ENCODE measurements at regions not wholly inside any gene's neighbourhood (a gene's known extent, or its start where the extent isn't known, plus 50 kb on each side); places are given as distances from the start of the nearest gene placed in this dataset.

DNA sequence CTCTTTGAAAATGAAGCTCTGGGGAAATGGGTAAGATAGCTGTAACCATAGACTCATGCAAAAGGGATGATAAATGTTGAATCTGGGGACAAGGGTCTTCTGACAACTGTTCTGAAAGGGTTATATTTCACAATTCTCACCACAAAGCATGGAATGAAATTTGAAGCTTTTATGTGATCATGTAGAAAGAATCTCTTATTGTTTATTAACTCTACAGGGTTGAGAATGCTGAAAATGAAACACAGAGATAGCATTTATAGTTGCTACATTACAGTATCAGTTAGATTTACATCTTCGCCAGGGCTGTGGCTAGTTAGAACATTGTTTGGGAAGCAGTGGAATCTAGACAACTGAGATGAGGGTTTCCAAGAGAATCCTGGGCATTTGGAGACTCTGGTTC lies 97.4 kb upstream of the LHCGR start:
- peak; percentile 10 for DNase-seq (ENCODE audit: low read depth)

DNA sequence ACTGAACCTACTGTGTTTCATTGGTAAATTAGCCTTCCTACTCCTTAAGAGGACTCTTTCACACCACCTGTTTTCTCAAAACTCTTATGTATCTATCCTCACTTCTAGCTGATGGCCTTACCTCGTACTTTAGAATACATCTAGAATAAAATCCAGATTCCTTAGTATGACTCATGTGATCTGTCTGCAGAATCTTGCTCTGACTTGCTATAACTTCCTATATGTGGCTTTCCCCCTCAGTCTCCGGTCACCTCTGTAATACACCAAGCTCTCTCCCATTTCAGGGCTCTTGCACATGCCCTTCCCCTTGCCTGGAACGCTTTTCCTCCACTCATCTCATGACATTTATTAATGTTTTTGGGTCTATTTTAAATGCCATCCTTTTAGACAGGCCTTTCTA lies 95.6 kb upstream of the LHCGR start:
- DNase-seq (ENCODE audit: low read depth), result no peak

DNA sequence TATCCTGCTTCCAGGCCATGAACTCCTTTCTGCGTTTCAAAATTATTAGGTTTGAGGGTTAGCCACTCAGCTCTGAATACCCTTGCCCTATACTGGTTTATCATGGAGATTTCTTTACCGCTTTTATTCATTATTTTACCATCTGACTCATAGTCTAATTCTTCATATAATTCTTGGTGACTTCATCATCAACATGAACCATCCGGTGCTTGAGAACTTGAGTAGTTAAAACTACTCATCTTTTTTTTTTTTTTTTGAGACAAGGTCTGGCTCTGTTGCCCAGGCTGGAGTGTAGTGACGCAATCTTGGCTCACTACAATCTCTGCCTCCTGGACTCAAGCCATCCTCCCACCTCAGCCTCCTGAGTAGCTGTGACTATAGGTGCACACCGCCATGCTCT lies 94.2 kb upstream of the LHCGR start:
- peak; percentile 48 for DNase-seq (ENCODE audit: low read depth)

- no peak for DNase-seq (ENCODE audit: low read depth)
Measured at GRCh38 chr2:48845684-48846083, 90.2 kb upstream of the LHCGR start.

DNA sequence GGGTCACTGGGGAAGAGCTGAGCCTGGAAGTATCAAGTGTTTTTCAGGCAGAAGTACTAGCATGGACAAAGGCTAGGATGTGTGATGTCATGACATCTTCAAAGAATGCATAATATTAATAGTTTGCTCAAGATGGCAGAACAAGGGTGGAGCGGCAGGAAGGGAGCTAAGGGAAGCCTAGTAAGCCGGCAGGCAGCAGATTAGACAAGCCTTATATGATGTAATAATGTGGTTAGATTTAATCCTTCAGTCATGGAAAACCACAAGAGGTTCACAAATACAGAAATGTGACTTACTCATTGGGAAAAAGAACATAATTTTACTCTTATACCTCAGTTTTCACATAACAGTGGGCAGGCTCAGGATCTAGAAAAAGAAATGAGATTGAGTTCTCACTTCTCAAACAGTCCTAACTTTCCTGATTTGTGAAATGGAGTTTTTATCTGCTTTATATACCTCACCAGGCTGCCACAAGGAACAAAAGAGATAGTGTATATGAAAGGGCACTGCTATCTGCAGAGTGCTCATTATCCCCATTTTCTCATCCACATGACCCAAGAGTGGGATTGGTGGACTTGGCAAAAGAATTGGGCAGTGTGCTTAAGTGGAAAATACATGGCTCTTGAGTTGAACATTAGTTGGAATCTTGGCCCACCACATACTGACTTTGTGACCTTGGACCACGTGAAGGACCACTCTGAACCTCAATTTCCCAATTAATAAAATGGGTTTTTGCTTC lies 89.1 kb upstream of the LHCGR start:
- peak; percentile 26 for DNase-seq (ENCODE audit: low read depth)

DNA sequence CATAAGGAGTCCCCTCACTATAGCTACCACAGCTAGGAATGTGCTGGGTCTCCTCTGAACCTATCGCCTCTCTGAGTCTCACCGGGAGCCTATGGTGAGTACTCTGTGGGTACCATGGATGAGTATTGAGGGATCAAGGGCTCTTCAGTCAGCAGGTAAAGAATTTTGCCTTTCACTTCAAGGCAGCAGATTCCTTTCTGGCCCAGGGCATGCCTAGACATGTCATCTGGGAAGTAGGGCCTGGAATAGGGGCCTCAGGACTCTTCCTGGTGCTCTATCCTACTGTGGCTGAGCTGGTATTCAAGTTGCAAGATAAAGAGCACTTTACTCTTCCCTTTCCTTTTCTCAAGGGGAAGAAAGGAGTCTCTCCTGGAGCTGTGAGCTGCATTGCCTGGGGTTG lies 85.6 kb upstream of the LHCGR start:
- DNase-seq (ENCODE audit: low read depth), result no peak

DNA sequence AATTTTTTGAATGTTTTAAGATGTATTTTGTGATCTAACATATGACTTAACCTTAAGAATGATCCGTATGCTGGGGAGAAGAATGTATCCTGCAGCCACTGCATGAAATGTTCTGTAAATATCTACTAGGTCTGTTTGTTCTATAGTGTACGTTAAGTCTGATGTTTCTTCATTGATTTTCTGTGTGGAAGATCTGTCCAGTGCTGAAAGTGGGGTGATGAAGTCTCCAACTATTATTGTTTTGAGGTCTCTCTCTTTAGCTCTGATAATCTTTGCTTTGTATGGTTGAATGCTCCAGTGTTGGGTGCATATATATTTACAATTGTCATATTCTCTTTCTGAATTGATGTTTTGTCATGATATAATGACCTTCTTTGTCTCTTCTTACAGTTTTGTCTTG lies 82.5 kb upstream of the LHCGR start:
- no peak for DNase-seq (ENCODE audit: low read depth)

- DNase-seq (ENCODE audit: low read depth), result no peak
Measured at GRCh38 chr2:48829569-48829968, 74.0 kb upstream of the LHCGR start.

GRCh38 chr2:48829036-48829435 lies 73.5 kb upstream of the LHCGR start:
- DNase-seq (ENCODE audit: low read depth), result no peak

GRCh38 chr2:48826986-48827385 lies 71.5 kb upstream of the LHCGR start:
- no peak for DNase-seq (ENCODE audit: low read depth)

DNA sequence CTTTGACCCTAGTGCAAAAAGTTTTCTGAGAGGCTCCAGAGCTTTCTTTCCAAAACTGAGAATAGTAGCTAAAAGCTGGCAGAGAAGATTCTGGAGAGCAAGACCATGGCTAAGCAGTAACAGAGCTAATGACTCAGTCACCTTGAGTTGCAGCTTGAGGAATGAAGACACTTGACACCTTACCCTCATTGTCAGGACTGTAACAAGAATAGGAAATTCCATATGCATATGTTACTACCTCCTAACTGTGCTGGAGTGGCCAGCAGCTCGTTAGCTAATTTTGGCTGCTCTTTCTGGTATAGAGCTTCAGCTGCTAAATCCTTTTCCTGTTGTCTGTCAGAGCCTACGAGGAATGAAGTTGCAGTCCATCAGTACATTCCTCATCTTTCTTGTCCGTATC lies 68.6 kb upstream of the LHCGR start:
- no peak for DNase-seq (ENCODE audit: low read depth)

GRCh38 chr2:48819206-48819735 lies 63.7 kb upstream of the LHCGR start:
- no peak for DNase-seq (ENCODE audit: low read depth)

- no peak for DNase-seq (ENCODE audit: low read depth)
Measured at GRCh38 chr2:48817355-48817754, 61.8 kb upstream of the LHCGR start.

DNA sequence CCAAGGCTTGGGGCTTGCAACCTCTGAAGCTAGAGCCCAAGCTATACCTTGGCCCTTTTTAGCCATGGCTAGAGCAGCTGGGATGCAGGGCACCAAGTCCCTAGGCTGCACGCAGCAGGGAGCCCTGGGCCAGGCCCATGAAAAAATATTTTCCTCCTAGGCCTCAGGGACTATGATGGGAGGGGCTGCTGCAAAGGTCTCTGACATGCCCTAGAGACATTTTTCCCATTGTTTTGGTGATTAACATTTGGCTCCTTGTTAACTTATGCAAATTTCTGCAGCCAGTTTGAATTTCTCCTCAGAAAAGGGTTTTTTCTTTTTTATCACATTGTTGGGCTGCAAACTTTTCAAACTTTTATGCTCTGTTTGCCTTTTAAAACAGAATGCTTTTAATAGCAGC lies 56.9 kb upstream of the LHCGR start:
- DNase-seq (ENCODE audit: low read depth), result no peak

GRCh38 chr2:48808311-48808710 lies 52.8 kb upstream of the LHCGR start:
- DNase-seq (ENCODE audit: low read depth), result no peak
